ENCODE measurements at regions not wholly inside any gene's neighbourhood (a gene's known extent, or its start where the extent isn't known, plus 50 kb on each side); places are given as distances from the start of the nearest gene placed in this dataset.

DNA sequence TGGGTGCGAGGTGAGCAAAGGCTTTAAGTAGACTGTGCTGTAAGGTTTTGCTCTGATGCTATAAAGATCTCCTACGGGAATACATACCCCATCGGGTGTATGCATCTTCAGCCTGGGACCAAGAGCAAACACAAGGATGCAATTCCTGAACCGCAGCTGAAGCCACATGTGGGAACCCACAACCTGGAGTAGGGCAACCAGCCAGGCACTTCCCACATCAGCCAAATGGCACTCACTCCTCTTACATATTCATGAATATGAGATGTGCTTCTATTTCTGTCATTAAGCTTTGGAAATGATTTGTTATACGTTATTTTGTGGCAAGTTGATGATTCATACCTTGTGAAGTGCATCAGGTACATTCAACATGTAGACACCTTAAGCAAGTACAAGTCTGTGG lies 619.2 kb downstream of the C6orf118 start:
- ATAC-seq: no peak
- TF ChIP-seq GLIS3 (CRISPR knock-in tag; IDR thresholded peaks at IDR 0.05) (no peak), ZNF565 (CRISPR knock-in tag; conservative IDR thresholded peaks at IDR 0.05; ENCODE audit: low read depth) (no peak), ZNF70 (CRISPR knock-in tag; IDR thresholded peaks at IDR 0.05) (no peak), TOX (CRISPR knock-in tag; IDR thresholded peaks at IDR 0.05; ENCODE audit: borderline replicate concordance) (no peak), ZFP3 (CRISPR knock-in tag; IDR thresholded peaks at IDR 0.05) (no peak), PATZ1 (CRISPR knock-in tag; IDR thresholded peaks at IDR 0.05; ENCODE audit: borderline replicate concordance) (no peak), SNAI2 (CRISPR knock-in tag; IDR thresholded peaks at IDR 0.05) (no peak), BACH2 (CRISPR knock-in tag; IDR thresholded peaks at IDR 0.05; ENCODE audit: borderline replicate concordance) (no peak), ISL1 (CRISPR knock-in tag; IDR thresholded peaks at IDR 0.05) (no peak), ZNF8 (CRISPR knock-in tag; IDR thresholded peaks at IDR 0.05) (no peak), TCF4 (CRISPR knock-in tag; IDR thresholded peaks at IDR 0.05; ENCODE audit: borderline replicate concordance) (no peak), ESRRG (CRISPR knock-in tag; IDR thresholded peaks at IDR 0.05) (no peak), RARB (CRISPR knock-in tag; IDR thresholded peaks at IDR 0.05) (no peak), CSDC2 (CRISPR knock-in tag; IDR thresholded peaks at IDR 0.05) (no peak), ARNTL (CRISPR knock-in tag; IDR thresholded peaks at IDR 0.05; ENCODE audit: borderline replicate concordance, low read depth) (no peak)
- TF ChIP-seq, protein P1, sequence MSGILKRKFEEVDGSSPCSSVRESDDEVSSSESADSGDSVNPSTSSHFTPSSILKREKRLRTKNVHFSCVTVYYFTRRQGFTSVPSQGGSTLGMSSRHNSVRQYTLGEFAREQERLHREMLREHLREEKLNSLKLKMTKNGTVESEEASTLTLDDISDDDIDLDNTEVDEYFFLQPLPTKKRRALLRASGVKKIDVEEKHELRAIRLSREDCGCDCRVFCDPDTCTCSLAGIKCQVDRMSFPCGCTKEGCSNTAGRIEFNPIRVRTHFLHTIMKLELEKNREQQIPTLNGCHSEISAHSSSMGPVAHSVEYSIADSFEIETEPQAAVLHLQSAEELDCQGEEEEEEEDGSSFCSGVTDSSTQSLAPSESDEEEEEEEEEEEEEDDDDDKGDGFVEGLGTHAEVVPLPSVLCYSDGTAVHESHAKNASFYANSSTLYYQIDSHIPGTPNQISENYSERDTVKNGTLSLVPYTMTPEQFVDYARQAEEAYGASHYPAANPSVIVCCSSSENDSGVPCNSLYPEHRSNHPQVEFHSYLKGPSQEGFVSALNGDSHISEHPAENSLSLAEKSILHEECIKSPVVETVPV (CRISPR knock-in tag; IDR thresholded peaks at IDR 0.05): no peak
- TF ChIP-seq, protein P2, sequence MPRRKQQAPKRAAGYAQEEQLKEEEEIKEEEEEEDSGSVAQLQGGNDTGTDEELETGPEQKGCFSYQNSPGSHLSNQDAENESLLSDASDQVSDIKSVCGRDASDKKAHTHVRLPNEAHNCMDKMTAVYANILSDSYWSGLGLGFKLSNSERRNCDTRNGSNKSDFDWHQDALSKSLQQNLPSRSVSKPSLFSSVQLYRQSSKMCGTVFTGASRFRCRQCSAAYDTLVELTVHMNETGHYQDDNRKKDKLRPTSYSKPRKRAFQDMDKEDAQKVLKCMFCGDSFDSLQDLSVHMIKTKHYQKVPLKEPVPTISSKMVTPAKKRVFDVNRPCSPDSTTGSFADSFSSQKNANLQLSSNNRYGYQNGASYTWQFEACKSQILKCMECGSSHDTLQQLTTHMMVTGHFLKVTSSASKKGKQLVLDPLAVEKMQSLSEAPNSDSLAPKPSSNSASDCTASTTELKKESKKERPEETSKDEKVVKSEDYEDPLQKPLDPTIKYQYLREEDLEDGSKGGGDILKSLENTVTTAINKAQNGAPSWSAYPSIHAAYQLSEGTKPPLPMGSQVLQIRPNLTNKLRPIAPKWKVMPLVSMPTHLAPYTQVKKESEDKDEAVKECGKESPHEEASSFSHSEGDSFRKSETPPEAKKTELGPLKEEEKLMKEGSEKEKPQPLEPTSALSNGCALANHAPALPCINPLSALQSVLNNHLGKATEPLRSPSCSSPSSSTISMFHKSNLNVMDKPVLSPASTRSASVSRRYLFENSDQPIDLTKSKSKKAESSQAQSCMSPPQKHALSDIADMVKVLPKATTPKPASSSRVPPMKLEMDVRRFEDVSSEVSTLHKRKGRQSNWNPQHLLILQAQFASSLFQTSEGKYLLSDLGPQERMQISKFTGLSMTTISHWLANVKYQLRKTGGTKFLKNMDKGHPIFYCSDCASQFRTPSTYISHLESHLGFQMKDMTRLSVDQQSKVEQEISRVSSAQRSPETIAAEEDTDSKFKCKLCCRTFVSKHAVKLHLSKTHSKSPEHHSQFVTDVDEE (CRISPR knock-in tag; IDR thresholded peaks at IDR 0.05): no peak
- TF ChIP-seq, protein P3, sequence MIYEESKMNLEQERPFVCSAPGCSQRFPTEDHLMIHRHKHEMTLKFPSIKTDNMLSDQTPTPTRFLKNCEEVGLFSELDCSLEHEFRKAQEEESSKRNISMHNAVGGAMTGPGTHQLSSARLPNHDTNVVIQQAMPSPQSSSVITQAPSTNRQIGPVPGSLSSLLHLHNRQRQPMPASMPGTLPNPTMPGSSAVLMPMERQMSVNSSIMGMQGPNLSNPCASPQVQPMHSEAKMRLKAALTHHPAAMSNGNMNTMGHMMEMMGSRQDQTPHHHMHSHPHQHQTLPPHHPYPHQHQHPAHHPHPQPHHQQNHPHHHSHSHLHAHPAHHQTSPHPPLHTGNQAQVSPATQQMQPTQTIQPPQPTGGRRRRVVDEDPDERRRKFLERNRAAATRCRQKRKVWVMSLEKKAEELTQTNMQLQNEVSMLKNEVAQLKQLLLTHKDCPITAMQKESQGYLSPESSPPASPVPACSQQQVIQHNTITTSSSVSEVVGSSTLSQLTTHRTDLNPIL (CRISPR knock-in tag; IDR thresholded peaks at IDR 0.05; ENCODE audit: low read depth): no peak

GRCh38 chr6:164665328-164665727 lies 644.1 kb downstream of the C6orf118 start:
- ATAC-seq: no peak
- TF ChIP-seq ARNTL (CRISPR knock-in tag; IDR thresholded peaks at IDR 0.05; ENCODE audit: borderline replicate concordance, low read depth) (no peak), SNAI2 (CRISPR knock-in tag; IDR thresholded peaks at IDR 0.05) (no peak), BACH2 (CRISPR knock-in tag; IDR thresholded peaks at IDR 0.05; ENCODE audit: borderline replicate concordance) (no peak), RARB (CRISPR knock-in tag; IDR thresholded peaks at IDR 0.05) (no peak), PATZ1 (CRISPR knock-in tag; IDR thresholded peaks at IDR 0.05; ENCODE audit: borderline replicate concordance) (no peak), ZNF565 (CRISPR knock-in tag; conservative IDR thresholded peaks at IDR 0.05; ENCODE audit: low read depth) (no peak), TOX (CRISPR knock-in tag; IDR thresholded peaks at IDR 0.05; ENCODE audit: borderline replicate concordance) (no peak), CSDC2 (CRISPR knock-in tag; IDR thresholded peaks at IDR 0.05) (no peak), GLIS3 (CRISPR knock-in tag; IDR thresholded peaks at IDR 0.05) (no peak), ZFP30 (CRISPR knock-in tag; IDR thresholded peaks at IDR 0.05) (no peak)
- TF ChIP-seq, protein P1 (CRISPR knock-in tag; IDR thresholded peaks at IDR 0.05): no peak
- TF ChIP-seq, protein P2 (CRISPR knock-in tag; IDR thresholded peaks at IDR 0.05): no peak

Data from SK-N-SH treated with all-trans-retinoic acid at 6 μM for 48 hours (cell line).